Loucy (cell line): ENCODE measurements at regions not wholly inside any gene's neighbourhood (a gene's known extent, or its start where the extent isn't known, plus 50 kb on each side); places are given as distances from the start of the nearest gene placed in this dataset.

Source experiments
- EZH2phosphoT487 ChIP-seq: fragments of 200-600 bp; IDR thresholded peaks from 2 replicates; pipeline ENCODE4 v1.6.1; 2018; ENCODE audit warnings: antibody characterized with exemption, mild to moderate bottlenecking, moderate library complexity, borderline replicate concordance
- TF ChIP-seq, protein P1 (sequence below): fragments of 200-600 bp; sonication (generic); conservative IDR thresholded peaks from 2 replicates; pipeline ENCODE4 v1.5.1; 2014; ENCODE audit warnings: mild to moderate bottlenecking, antibody characterized with exemption, low read length

DNA sequence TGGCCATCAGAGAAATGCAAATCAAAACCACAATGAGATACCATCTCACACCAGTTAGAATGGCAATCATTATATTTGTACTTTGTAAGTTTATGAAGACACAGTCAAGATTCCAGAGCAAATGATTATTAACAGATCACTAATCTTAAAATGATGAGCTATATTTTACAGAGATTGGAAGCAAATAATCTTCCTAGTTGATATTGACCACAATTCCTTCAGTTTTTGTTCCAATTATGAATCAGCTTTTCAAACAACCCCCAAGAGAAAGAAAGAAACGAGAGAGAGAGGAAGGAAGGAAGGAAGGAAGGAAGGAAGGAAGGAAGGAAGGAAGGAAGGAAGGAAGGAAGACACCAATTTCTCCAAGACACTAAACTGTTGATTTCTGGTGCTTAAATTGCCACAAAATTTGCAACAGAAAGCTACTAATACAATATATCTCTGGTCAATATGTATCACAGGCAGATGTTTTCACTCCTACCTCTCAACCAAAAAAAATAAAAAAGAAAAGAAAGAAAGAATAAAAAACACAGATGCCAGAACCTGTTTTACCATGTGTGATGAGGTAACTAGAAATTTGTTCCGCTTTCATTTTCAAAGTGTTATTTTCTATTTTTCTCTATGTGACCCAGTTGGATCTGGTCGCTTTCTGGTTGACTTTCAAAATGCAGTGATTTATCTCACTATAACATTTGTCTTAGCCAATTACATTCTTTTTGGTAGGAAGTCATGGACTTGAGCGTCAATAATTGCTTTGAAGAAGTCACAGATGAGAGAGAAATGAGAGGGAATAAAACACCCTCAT lies 1609.6 kb downstream of the SI start:
- TF ChIP-seq, protein P1, sequence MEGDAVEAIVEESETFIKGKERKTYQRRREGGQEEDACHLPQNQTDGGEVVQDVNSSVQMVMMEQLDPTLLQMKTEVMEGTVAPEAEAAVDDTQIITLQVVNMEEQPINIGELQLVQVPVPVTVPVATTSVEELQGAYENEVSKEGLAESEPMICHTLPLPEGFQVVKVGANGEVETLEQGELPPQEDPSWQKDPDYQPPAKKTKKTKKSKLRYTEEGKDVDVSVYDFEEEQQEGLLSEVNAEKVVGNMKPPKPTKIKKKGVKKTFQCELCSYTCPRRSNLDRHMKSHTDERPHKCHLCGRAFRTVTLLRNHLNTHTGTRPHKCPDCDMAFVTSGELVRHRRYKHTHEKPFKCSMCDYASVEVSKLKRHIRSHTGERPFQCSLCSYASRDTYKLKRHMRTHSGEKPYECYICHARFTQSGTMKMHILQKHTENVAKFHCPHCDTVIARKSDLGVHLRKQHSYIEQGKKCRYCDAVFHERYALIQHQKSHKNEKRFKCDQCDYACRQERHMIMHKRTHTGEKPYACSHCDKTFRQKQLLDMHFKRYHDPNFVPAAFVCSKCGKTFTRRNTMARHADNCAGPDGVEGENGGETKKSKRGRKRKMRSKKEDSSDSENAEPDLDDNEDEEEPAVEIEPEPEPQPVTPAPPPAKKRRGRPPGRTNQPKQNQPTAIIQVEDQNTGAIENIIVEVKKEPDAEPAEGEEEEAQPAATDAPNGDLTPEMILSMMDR, result no peak
- TF ChIP-seq EZH2phosphoT487, result no peak
